ENCODE measurements at regions not wholly inside any gene's neighbourhood (a gene's known extent, or its start where the extent isn't known, plus 50 kb on each side); places are given as distances from the start of the nearest gene placed in this dataset.

DNA sequence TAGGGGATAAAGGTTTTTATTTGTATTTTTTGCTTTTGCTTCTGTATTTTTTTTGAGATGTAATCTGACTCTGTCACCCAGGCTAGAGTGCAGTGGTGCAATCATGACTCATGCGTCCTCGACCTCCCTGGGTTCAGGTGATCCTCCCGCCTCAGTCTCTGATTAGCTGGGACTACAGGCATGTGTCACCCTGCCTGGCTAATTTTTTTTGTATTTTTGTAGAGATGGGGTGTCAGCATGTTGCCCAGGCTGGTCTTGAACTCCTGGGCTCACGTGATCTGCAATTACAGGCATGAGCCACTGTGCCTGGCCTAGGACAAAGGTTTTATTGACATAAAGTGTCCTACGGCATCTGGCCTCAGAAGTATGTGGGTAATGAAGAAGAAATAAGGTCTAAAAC is 297.1 kb upstream of the C9orf72 start:
- no peak for DNase-seq (ENCODE audit: low spot score)
- FAIRE-seq = peak; percentile 91

DNA sequence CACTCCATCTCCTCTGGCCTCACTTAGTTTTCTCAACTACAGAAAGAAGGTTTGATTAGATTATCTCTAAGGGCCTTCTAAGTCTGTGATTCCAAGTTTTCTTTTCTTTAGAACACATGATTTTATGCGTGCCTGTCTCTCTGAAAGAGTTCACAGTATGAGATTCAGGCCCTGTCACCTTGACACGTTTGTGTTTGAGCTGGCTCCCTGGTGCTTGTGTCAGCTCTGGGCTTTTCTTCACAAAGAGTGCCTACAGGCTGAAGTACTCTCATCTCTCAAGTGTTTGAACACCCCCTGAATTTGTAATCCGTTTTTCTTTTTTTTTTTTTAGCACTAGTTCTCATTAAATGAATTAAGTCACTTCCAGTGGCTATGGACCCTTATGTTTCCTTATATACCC is 306.9 kb upstream of the C9orf72 start:
- no peak for DNase-seq (ENCODE audit: low spot score)
- FAIRE-seq = no peak

DNA sequence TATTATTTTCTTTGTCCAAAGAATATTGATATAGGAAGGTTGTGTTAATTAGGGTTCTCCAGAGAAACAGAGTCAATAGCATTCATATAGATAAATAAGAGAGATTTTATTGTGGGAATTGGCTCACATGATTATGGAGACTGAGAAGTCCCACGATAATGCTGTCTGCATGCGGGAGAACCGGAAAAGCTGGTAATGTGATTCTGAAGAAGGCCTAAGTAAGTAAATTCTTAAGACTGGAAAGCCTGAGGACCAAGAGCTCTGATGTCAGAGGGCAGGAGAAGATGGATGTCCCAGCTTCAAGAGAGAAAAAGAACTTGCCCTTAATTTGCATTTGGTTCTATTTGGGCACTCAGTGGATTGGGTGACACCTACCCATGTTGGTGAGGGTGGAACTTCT is 307.4 kb upstream of the C9orf72 start:
- DNase-seq (ENCODE audit: low spot score) (no peak), FAIRE-seq (no peak)

DNA sequence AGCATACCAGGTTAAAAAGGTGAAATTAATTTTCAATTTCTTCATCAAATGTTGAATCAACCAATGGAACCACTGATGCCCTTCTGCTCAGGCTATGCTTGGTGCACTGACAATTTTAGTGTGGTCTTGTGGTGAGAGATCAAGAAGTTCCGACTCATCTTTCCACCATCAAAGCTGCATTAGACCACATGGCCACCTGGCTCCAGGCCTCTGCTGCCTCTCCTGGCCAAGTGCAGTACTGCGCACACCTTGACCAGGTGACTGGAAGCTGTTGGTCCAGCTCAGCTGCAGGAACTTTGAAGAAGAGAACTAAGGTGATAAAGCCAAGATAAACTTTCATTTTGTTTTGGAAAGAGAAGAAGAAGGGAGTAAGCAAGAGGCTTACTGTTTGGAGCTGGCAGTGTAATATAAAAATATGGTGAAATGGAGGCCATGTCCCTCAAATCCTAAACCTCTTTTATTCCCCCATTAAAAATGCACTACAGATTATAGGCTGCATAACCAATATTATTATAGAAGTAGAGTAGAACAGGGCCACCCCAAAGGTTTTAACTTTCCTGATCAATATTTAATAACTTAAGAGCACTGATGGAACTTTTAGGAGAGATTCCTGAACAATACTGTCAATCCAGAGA is 315.5 kb upstream of the C9orf72 start:
- DNase-seq (ENCODE audit: low spot score) = peak; percentile 53
- peak; percentile 82 for FAIRE-seq

DNA sequence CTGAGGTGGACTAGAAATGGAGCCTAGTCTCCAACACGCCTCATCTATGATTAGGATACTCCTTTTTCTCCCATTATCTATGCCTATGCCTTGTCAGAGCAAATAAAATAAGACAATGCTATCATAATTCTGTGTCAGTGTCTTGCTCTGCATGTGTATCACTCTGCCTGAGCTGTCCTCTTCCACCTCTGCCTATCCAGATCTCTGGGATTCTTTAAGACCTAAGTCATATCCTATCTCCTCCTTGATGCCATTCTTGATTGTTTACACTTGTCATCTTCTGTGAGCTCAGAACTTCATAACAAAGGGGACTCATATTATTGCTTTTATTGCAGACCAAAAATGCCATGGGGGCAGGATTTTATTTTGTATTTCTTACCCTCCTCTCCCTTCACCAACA is 351.2 kb upstream of the C9orf72 start:
- DNase-seq (ENCODE audit: low spot score) (peak; percentile 30), FAIRE-seq (no peak)

DNA sequence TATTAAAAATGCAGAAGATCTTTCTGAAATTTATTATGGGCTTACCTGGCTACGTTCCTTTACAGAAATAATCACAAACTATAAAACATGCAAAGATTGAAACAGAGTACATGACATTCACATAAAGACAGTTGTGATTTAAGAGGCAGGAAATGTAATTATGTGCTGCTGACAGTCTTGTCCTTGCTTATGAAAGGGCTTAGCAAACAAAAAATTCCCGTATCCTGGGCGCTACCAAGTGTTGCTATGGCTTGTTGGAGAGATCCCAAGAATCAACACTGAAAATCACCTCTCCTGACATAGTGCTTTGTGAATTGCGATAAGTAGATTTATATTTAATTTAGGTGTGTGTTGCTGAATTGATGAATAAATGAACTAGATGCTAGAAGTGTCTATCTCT is 352.5 kb upstream of the C9orf72 start:
- DNase-seq (ENCODE audit: low spot score) (no peak), FAIRE-seq (no peak)

DNA sequence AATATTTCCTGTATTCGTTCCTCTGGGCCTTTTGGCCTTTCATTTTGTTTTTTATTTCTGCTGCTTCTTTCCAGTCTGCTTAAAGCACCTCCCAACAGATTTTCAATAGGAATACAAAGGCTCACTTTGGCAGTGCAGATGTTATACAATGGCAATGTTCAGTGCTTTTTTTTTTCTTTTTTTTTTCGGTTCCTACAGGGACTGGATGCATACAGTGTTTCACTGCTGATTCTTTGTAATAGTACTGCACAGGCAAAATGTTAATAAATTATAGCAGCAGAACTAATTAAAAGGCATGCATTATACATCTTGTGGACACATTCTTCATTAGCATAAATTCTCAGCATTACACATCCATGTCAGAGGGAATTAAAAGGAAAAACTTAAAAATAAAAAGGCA is 356.6 kb upstream of the C9orf72 start:
- FAIRE-seq = no peak

DNA sequence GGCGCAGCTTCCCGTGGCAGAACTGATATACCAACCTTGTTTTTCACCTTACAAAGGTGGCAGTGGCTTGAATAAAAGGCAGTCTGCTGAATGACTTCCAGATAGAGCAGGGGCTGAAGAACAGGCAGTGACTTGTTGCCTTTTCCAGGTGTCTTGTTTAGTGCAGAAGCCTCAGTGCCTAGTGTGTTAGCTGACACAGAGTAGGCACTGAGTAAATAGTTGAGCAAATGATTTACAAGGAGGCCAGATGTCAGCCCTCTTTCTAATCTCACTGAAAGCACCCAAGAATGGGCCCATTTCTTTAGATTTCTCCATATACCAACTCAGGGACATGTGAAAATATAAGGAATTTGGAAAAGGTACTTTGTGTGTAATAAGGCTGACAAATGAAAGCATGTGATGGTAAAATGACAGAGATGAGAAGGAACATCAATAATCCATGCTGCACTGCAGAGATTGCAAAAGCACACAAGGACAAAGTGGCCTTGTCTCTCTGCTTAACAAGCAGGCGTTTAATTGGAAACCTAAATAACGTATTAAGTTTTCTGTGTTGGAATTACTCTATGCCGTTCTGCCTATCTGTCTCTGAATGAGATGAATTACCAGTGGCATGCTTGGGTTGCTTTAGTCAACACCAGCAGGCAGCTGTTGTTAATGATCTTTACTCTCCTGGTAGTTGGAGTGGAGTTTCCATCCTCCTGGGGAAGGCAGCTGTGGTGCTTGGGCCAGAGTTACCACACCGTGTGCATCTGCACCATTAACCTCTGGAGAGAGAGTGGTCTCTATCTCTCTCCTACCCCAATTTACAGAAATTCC is 360.1 kb upstream of the C9orf72 start:
- no peak for DNase-seq (ENCODE audit: low spot score)
- no peak for FAIRE-seq

More for the DNA sequence above, 356.6 kb upstream of the C9orf72 start:
- no peak for DNase-seq (ENCODE audit: low spot score)

DNA sequence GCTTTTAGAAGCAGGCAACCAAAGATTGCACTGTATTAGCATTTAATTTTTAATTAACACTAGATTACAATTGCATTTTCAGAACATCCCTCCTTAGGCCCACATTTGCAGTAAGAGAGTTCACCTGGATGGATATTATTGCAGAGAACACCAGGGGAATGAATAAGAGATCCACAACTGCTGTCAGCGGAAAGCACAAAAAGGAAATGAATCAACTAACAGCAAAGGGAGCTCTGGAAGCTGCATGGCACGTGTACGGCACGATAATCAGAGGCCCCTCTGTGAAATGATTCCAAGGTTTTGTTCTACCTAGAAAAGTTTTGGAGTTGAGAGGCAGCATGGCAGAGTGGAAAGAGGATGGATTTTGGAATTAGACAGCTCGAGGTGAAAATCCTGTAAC is 361.2 kb upstream of the C9orf72 start:
- DNase-seq (ENCODE audit: low spot score) = no peak
- FAIRE-seq = no peak

DNA sequence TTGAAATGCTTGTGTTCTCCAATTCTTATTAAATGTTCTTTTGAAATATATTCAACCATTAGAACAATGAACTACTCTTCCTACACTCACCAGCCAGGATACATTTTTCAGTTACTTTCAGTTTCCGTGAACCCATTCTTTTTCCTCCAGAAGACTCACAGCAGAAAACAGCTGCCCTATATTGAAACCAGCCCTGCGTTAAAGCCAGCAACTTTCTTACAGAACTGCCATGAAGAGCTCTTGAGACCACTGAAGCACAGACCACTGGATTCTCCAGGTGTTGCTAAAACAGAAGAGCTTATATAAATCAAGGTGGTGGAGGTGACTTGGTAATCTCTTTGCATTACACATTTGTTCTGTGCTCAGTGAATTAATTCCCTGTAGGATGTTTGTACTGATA is 365.9 kb upstream of the C9orf72 start:
- DNase-seq (ENCODE audit: low spot score) (no peak), FAIRE-seq (peak; percentile 59)

DNA sequence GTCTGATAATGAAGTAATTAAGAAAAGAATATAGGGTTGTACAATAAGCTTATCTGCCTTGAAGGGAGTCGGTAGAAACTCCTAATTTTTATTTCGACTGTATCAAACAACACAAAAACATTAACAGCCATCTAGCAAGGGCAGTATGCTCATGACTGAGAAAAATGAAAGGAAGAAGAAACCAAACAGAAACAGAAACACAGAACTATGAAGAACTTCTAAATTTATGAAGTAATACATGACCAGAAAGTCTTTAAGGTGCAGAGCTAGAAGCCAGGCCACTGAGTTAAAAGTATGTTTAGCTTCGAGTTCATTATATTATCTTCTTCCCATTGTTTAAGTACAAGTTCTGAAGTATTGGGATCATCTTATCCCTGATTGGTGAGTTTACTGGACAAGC is 367.3 kb upstream of the C9orf72 start:
- DNase-seq (ENCODE audit: low spot score) (no peak), FAIRE-seq (no peak)

DNA sequence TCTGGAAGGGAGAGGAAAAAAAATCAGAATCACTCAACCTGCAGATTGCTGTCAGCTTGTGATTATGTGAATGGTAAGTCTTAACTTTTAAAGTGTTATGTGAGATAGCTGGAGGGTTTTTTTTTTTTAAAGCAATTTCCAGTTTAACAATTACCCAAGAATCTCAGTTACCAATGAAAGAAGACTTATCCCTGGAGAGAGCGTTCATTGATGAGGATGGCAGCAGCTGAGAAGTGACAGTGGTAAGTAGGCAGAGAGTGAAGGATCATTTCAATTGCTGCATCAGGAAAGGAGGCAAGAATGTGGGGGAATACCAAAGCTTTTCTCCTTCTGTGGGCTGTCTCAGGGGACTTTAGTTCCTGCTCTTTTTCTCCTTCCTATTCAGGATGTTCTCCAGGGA is 370.2 kb upstream of the C9orf72 start:
- DNase-seq (ENCODE audit: low spot score) = no peak

DNA sequence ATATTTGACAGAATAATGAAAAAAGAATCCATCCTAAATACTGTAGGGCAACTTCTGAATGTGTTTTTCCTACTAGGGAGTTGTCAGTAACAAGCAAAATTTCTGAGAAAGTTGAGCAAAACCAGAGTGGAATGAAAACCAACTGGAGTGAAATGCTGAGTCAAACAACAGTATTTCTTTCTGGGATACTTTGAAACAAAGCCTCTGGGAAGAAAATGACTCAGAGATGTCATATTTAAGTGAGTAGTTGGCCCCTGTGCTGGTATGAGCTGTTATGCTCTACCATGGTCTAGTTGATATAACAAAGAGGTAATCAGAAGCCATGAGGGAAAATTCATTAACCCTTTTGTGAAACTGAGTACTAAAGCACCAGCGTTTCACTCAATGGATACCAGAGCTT is 372.1 kb upstream of the C9orf72 start:
- FAIRE-seq (no peak), DNase-seq (ENCODE audit: low spot score) (no peak)

More for the DNA sequence above, 370.2 kb upstream of the C9orf72 start:
- FAIRE-seq = no peak

DNA sequence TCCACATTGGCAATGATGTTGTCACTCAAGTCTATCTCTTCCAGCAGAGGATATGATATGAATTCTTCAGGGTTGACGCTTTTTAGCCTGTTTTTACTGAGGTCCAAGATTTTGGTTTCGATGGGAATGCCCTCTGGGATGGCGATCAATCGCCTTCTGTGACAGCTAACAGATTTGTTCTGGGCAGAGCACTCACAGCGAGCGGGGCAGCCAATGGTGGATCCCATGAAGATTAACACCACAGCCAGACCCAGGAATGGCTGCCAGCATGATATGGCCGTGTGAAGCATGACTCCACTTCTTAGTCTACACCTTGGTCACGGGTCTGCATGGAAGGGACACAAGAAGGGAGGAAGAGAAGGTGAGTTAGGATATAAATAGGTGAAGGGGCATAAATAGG is 377.1 kb upstream of the C9orf72 start:
- no peak for FAIRE-seq

DNA sequence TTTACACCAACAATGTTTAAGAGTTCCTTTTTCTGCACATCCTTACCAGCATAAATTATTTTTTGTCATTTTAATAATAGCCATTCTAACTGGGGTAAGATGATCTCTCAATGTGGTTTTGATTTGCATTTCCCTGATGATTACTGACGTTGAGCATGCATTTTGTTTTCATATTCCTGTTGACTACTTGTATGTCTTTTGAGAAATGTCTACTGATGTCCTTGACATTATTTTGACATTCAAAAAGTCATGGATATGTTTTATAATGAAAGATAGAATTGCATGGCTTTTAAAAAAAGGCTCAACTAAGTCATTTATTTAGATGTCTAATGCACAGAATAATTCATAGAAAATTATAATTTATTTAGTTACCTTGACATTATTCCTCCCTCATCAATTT is 381.6 kb upstream of the C9orf72 start:
- FAIRE-seq (no peak), DNase-seq (ENCODE audit: low spot score) (no peak)

More for the DNA sequence above, 377.1 kb upstream of the C9orf72 start:
- no peak for DNase-seq (ENCODE audit: low spot score)

DNA sequence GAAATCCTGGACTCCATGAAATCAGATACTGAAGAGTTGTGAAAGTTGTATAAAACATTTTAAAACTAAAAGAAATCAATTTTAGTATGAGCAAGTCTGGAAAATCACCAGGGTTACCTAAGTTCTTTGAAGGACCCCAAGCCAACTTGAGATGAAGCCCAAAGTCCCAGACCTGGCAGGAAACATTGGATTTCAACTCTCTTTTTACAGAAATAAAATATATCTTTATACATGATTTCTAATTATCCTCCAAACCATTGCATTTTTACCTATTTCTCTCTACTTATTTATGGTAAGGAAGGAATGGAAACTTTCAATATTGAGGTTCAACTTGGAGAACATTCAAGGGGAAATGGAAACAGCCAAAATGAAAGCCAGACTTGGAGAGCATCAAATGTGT is 390.6 kb upstream of the C9orf72 start:
- FAIRE-seq (no peak), DNase-seq (ENCODE audit: low spot score) (no peak)

DNA sequence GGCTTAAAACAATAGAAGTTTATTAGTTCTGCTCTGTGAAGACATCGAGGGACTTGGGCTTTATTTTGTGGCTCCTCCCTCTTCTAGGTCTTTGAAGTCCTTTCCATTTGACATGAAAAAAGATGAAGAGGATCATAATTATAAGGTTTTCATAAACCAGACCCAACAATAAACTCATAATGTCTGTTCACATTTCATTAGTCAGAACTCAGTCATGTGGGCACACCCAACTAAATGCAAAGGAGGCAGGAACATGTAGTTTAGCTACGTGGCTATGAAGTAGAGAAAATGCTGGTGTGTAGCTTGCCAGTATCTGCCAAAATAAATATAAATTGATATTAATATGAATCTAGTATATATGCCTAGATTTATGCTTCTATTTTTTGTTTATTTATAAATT is 393.9 kb upstream of the C9orf72 start:
- DNase-seq (ENCODE audit: low spot score) = no peak
- no peak for FAIRE-seq

DNA sequence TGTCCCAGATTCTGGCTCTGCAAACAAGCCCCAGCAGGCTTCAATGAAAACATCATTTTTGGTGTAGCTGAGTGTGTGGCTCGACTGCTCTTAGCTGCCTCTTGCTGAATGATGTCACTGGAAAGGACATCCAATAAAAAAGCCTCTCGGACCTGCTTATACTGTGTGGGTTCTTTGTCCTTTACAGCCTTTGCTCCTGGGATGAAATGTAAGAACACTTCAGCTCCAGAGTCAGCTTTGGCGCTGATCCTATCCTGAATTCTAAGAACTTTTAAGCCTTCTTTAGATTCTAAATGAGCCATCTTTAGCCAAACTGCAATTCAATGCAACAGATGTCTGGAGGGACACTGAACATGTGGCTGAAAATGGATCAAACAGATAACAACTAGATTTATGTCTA is 404.6 kb upstream of the C9orf72 start:
- FAIRE-seq (no peak), DNase-seq (ENCODE audit: low spot score) (no peak)

DNA sequence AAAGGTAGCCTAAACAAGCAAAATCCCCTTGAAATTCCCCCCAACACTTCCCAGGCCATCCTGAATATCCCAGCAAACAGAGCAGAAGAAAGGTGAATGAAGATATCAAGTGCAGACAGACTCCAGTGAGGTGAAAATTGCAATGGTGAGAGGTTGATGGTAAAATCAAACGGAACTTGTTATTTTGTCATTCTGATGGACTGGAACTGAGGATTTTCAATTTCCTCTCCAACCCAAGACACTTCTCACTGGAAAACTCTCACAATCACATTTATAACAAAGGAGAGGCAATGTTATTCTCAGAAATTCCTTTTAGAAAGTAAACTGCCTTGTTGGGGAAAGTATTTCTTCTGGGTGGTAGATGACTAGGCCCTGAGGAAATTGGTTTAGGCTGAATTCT is 412.4 kb upstream of the C9orf72 start:
- peak; percentile 73 for FAIRE-seq
- DNase-seq (ENCODE audit: low spot score) = no peak

DNA sequence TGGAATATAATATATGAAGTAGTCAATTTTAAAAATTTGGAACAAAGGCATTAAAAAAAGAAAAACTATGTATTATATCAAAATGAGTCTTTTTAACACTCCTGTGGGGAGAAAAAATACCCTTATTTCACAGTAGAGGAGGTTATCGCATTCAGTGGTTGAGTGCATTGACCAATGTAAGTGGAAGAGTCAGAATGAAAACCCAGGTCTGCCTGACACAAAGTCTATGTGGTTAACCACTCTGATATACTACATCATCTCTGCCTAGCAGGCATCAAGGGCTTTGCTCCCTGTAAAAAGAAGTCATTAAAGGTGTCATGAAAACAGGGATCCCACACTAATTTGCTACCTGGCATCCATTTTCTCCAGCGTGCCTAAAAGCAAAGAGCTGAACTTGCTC is 417.2 kb upstream of the C9orf72 start:
- FAIRE-seq = no peak
- DNase-seq (ENCODE audit: low spot score) = no peak

DNA sequence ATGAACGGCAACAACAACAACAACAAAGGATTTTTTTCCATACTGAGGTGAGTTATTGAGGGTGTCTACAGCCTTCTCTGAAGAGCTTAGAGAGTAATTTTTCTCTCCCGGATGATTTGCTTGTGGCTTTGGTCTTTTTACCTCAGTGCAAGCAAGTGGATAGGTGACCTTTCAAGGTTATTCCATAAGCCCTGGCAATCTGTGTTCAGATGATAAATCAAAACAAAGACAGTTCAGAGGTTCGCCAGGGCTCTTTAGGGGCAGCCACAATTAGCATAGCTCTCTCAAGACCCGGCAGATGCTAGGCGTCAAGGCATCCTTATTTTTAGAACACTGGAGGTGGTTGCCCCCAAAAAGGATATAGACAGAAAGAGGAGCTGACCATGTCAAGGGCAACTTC is 417.9 kb upstream of the C9orf72 start:
- FAIRE-seq (no peak), DNase-seq (ENCODE audit: low spot score) (no peak)

DNA sequence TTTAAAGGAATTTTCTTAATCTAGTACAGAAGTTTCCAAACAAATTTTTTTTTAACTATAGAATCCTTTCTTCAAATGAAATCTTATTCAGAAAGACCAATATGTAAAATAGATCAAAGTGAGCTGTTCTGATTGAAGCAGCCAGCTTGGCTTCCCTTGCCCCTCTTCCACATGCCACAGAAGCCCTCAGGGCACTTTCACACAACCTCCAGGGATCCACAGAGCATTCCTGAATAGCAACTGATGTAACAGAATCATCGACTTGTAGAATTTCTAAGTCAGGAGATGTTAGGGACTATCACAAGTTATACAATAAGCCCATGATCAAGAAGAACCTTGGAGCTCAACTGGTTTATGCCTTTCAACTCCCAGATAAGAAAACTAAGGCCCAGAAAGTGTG is 427.8 kb upstream of the C9orf72 start:
- no peak for FAIRE-seq
- DNase-seq (ENCODE audit: low spot score) = no peak

DNA sequence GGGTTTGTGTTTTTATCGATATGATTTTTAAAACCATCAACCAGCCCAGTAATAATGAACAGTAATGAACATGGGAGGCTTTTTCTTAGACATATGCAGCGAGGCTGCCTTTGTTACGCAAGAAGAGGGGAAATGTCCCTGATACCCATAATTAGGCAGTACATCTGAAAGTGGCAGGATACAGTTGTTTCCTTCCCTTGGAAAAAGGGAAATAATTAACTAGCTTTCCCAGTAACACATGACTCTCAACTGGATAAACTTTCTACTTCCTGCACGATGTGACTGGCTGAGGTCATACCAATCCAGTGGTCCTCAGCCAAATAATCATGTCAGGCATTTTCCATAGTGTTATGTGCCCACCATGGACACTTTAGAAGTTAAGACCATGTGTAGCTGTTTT is 431.6 kb upstream of the C9orf72 start:
- FAIRE-seq = peak; percentile 32
- no peak for DNase-seq (ENCODE audit: low spot score)

All from urothelium cell line (cell line).